HG02943 (cell line): ENCODE measurements at regions not wholly inside any gene's neighbourhood (a gene's known extent, or its start where the extent isn't known, plus 50 kb on each side); places are given as distances from the start of the nearest gene placed in this dataset.

ENCODE experiments used
- ATAC-seq: cut with Tn5 transposase; IDR thresholded peaks from one replicate; pipeline ENCODE4 v1.9.1; 2021; ENCODE audit warnings: mild to moderate bottlenecking, low read depth, moderate library complexity; ENCODE audit not compliant: unreplicated experiment

DNA sequence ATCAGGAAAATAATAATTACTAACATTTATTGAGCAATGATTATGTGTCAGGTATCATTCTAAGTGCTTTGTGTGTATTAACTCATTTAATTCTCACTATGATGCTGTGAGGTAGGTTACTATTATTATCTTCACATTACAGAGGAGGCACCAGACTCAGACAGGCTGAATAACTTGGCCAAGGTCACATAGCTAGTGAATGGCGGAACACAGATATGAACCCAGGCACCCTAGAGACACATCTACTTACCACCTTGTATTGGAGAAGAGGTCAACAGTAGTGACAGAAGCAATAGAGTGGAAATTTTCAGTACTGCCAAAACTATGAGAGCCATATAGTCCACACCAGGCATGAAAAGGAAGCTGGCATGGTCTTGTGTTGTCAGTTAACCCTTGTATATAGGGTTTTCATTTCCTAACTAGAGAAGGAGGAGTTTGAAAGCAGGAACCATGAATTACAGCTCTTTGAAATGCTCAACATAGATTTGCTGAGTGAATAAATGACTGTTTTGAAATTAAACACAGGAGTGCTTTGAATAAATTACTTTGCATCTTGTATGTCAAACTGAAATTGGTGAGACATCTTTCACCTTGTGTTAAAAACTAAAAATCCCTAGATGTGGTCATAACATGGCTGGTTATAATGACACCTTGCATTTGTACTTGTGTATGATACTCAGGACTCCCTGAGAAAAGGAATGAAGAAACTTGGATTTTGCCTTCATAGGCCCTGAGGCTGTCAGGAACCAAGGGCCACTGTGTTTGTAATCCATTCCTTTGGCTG lies 71.8 kb downstream of the RTL9 start:
- ATAC-seq: no peak

DNA sequence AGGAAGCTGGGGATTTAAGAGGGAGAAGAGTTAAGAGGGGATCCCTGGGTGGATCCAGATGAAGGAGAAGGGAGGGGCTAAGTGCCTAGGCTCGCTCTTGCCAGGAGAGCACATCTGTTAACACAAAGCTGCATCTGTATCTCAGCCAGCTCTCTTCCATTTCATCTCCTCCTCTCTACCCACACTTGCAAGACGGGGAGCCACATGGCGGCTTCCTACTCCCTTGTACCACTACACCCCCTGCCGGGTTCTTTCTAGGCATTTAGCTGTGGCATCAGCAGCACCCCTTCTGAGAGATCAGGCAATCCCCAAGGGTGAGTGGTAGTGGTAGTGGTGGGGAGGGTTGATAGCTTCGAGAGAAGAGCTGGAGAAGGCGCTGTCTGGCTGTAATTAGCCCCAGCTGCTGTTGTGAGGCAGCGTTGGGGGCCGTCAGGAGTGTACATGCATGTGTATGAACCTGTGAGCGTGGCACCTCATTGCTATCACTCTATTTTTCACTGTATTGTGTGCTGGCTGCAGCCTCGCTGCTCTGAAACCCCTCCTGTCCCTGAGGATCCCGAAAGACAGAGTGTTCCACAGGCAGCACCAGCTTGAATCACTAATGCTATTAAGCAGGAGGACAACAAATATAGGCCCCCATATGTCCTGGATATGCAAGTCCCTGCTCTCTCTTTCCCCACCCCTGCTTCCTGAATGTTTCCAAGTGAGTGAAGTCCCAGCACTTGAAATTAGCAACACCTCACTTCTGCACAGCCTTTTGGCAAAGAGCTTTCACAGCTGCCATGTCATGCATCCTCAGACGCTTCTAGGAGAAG lies 73.7 kb downstream of the RTL9 start:
- no peak for ATAC-seq

DNA sequence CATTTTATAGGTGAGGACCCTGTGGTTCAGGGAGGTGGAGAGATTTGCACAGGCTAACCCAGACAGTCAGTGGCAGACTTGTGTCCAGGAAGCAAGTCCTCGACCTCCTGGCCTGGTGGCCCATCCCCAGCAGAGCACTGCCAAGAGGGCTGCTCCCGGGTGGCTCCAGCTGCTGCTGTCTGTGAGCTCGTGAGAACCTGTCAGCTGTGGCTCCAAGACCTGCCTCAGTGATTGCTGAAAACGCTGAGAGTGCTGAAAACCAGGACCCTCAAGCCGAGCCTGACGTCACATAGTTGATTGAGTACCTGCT lies 74.2 kb downstream of the RTL9 start:
- no peak for ATAC-seq

DNA sequence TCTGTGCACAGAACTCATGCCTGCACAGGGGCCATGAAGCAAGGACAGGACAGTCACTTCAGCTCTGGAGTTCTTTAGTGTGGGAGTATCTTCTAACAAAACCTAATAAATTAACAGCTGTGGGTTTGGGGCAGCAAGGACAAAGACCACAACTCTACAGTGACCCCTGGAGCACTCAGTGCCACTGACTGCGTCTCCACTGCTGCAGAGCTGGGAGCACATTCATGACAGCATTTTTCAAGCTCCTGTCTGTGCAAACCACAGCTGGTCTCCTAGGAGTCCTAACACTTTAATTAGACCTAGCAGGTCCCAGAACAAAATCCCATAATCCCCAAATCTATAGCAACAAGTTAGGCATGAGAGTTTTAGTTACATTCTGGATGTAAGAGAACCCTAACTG lies 76.5 kb downstream of the RTL9 start:
- no peak for ATAC-seq

DNA sequence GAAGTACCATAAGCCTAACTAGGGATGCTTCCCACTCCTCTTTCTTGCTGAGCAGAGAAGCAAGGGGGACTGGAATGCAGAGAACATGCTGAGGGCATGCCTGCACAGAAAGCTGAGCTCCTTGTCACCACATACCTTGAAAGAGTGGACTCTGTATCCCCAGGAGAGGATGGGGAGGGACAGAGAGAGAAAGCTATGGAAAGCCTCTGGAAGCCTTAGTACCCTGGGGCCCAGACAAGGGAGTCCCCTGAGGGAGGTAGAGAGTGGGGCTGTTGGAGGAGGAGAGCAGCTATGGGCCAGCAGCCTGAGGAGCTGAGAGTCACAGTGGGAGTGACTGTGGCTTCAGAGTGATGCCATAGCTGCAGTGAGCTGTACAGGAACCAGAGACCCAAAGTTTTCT lies 77.9 kb downstream of the RTL9 start:
- no peak for ATAC-seq

DNA sequence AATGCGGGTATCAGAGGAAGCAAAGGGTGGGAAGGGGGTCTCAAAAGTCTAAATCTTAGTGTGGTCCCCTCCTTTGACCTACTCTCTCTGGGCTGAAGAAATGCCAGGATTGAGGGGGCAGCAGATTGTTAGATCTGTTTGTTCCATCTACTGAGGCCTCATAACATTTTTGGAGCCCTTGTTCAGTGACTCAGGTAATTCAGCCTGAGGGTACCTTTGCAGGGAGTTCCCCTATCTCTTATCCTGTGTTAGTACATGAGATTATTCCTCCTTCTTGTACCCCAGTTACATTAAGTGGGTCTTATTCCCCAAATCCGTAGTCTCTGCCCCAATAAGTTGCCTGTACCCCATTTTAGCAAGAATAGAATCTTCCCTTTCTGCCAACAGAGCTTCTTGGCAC lies 79.0 kb downstream of the RTL9 start:
- no peak for ATAC-seq

DNA sequence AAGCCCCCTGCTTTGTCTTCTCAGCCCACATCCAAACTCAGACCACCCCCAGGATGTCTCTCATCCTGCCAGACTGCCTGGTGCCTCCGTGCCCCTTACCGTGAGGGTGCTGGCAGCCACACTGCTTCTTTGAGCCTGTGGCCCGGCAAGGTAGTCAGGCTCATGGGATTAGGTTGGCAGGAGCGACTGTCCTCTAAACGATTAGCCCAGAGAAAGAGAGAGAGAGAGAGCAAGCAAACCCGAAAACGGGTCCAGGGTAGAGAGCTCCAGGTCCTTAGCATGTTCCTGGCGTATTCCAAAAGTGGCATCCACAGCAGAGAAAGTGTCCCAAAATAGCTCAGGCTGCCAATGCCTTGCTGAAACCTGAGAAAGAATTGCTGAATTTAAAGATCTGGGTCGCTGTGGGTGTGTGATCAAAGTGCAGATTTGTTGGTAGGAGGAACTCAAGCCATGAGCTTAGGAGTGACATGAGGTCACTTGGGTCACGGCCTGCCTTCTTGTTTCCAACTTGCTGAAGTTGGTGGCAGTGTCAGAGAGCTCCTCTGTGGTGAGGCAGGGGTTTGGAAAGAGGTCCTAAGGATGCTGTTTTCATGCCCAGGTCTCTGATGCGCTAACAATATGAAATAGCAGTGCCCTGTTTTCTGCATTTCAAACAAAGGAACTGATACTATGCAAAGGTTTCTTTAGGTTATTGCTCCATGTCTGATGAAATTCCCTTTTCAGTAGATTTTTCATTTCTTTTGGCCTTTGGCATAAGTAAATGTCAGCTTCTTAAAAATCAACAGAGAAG lies 81.6 kb downstream of the RTL9 start:
- ATAC-seq: no peak

DNA sequence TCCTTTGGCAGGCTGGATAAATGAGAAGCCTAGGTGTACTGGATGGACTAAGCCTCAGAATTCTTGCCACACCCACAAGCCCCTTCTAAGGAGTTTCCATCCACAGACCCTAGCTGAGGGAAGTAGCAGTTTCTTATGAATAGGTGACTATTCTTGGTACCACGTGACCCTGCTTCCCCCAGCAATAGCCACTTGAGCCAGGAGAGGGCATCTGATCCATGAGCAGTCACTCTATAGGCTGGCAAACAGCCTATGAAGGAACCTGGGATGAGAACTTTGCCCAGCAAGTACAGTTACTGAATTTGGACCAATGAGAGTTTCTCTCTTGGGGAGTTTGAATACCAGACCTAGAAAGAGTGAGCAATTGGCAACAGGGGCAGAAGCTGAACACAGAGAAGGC lies 84.0 kb downstream of the RTL9 start:
- ATAC-seq: no peak

DNA sequence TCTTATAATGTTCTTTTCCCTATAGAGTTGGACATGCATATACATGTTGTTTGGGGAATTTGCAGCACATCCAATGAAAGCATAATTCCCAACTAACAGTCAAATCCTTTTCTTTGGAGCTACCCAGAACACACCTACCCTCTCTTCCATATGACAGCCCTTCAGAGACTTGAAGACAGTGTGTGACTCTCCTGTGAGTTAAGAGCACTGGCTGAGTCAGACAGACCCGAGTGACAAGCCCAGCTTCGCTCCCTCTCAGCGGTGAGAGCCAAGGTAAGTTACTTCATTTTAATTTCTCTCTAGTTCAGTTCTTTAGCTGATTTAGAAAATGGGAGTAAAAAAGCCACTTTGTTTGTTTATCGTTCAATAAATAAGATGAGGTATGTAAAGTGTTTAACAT lies 86.3 kb downstream of the RTL9 start:
- no peak for ATAC-seq

DNA sequence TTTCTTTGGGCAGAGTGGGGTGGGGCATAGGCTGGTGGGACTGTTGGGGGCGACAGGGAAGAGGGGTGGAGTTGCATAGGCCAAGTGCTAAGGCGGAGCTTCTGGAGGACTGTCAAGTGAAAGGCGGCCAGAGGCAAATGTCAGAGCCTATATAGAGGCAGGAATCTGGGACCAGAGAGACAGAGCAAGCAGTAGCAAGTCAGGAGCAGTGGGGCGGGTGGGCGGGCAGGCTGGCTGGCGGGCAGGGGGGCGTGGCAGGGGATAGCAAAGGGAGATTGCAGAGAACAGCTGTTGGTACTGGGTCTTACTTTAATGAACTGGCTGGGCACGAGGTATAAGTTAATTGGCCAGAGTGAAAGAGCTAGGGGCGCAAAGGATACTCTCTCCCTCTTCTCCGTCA lies 89.8 kb downstream of the RTL9 start:
- no peak for ATAC-seq

DNA sequence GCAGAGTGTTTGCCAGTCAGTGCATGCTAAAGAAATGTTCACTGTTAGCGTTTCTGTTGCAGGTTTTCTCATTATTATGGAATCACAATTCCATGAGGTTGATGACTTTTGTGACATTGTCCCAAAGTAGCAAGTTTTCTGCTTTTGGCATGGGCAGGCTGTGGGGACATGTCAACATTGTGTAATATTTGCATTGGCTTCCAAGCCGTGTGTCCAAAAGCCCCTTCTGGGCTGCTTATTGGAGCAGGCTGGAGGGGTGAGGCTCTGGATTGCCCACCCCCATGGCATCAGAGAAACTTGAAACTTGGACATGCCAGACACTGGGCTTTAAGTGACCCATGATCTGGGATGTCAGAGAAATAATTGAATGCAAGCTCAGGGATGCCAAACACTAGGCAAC lies 90.7 kb downstream of the RTL9 start:
- no peak for ATAC-seq

DNA sequence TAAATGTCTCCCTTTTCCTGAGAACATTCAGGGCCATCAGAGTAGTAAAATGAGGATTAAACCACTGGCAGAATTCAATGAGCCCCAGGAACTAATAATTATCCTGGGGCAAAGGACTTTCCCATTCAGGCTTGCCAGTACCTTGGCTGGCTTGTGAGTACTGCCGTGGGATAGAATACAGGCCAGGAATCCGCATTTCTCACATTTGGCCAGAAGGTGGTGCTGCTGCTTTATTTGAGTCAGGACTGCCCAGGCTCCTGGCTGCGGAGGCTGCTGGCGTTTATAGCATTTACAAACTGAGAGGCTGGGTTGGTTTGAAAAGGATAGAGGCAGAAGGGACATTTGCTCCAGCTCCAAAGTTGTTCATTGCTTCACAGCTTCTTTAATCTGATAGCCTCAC lies 91.4 kb downstream of the RTL9 start:
- no peak for ATAC-seq

DNA sequence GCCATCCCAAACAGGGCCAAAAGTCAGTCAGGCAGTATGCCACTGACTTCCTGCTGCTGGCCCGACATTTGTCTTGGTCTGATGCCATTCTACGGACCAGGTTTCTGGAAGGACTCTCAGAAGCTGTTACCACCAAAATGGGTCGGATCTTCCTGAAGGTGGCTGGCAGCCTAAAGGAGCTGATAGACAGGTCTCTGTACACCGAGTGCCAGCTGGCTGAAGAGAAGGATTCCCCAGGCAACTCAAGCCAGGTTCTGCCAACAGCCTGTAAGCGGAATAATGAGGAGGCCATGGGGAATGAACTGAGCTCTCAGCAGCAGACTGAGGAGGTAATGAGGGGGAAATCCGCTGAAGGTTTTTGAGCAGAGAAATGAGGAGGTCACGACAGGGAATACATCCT lies 95.7 kb downstream of the RTL9 start:
- ATAC-seq: no peak

DNA sequence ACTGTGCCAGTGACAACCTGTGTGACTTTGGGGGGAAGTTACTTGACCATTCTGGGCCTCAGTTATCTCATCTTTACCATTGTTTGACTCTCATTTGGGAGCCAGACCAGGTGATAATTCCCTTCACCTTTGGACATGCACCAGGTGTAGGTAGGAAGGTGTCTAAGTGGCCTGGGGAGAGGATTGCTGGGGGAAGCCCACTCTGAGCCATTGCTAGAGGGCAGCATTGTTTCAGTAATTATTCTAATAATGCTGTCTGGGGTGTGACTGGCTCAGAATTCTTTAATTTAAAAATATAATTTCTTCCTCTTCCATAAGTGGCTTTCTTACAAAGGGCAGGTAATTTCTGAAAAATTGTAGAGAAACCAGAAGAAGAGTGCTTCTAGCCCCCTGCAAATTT lies 104.3 kb downstream of the RTL9 start:
- ATAC-seq: no peak

DNA sequence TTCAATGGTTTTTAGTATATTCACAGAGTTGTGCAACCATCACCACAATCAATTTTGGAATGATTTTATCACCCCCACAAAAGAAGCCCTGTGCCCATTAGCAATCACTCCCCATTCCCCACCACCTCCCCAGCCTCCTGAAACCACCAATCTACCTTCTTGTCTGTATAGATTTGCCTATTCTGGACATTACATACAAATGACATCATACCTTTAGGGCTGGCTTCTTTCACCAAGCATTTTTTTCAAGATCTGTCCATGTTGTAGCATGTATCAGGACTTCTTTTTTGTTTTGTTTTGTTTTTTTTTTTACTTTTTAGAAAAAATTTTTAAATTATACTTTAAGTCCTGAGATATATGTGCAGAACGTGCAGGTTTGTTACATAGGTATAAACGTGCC lies 108.1 kb downstream of the RTL9 start:
- no peak for ATAC-seq

DNA sequence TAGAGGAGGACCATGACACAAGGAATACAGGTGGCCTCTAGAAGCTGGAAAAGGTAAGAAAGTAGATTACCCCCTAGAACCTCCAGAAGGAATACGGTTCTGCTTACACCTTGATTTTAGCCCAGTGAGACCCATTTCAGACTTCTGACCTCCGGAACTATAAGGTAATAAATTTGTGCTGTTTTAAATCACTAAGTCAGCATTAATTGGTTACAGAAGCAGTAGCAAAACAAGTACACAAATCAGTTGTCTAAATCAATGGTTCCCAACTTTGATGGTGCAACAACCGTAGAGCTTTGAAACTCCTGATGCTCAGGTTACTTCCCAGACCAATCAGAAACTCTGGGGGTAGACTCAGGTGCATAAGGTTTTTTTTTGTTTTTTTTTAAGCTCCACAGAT lies 113.6 kb downstream of the RTL9 start:
- no peak for ATAC-seq

DNA sequence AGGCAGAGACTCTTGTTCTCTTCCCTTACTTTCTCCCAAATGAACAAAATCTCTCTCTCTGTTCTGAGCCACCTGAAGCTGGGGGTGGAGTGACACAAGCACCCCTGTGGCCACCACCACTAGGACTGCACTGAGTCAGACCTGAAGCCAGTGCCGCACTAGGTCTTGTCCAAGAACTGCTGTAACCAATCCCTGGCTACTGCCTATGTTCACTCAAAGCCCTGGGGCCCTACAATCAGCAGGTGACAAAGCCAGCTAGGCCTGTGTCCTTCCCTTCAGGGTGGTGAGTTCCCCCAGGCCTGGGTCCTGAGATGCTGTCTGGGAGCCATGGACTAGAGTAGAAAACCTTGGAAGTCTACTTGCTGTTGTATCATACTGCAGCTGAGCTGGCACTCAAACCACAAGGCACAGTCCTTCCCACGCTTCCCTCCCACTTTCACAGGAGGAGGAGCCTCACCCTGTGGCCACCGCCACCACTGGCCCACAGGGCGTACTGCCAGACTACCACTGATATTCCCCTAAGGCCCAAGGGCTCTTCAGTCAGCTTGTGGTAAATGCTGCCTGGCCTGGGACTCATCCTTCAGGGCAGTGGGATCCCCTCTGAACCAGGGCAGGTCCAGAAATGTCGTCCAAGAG lies 119.1 kb downstream of the RTL9 start:
- ATAC-seq: no peak

DNA sequence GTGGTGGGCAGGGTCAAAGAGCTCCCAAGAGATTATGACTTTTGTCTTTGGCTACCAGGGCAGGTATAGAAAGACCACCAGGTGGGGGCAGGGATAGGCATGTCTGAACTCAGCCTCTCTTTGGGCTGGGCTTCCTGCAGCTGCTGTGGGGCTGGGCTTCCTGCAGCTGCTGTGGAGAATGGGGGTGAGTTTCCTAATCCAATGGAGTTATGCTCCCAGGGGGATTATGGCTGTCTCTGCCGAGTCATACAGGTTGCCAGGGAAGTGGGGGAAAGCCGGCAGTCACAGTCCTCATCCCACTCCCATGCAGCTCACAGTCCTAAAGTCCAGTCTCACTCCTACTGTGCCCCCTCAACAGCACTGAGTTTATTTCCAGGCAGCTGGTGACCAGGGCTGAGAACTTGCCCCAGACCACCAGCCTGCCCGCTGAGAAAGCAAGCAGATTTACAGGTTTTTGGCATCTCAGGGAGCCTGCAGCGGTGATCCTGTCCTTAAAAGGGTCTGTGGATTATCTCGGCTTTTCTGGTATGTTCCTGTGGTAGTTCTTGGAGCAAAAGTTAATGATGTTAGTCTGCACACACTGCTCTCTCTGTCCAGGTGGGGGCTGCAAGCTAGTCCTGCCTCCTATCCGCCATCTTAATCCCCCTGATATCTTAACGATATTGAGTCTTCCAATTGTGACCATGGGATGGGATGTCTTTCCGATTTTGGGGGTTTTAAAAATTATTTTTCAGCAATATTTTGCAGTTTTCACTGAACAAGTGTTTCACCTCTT lies 133.4 kb downstream of the RTL9 start:
- ATAC-seq: no peak

DNA sequence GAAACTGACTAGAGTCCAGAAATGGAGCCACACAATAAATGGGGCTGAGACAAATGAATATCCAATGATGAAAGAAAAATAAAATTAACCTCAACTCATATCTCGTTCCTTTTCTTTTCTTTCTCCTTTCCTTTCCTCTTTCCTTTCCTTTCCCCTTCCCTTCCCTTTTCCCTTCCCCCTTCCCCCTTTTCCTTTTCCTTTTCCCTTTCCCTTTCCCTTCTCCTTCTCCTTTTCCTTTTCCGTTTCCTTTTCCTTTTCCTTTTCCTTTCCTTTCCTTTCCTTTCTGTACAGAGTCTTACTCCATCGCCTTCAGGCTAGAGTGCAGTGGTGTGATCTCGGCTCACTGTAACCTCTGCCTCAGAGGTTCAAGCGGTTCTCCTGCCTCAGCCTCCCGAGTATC lies 146.3 kb downstream of the RTL9 start:
- no peak for ATAC-seq
